ENCODE measurements at regions not wholly inside any gene's neighbourhood (a gene's known extent, or its start where the extent isn't known, plus 50 kb on each side); places are given as distances from the start of the nearest gene placed in this dataset.

GRCh38 chr11:115722711-115723110, 218.5 kb upstream of the CADM1 start:
- no peak for DNase-seq (ENCODE audit: low read depth)

- DNase-seq (ENCODE audit: low read depth) = no peak
Measured at GRCh38 chr11:115721296-115721995, 217.2 kb upstream of the CADM1 start.

- no peak for DNase-seq (ENCODE audit: low read depth)
Measured at GRCh38 chr11:115720602-115721245, 216.5 kb upstream of the CADM1 start.

GRCh38 chr11:115718945-115719344, 214.7 kb upstream of the CADM1 start:
- DNase-seq (ENCODE audit: low read depth) = no peak

GRCh38 chr11:115718106-115718505, 213.9 kb upstream of the CADM1 start:
- no peak for DNase-seq (ENCODE audit: low read depth)

- DNase-seq (ENCODE audit: low read depth) = no peak
Measured at GRCh38 chr11:115716601-115717529, 212.7 kb upstream of the CADM1 start.

- DNase-seq (ENCODE audit: low read depth) = no peak
Measured at GRCh38 chr11:115716080-115716479, 211.9 kb upstream of the CADM1 start.

- no peak for DNase-seq (ENCODE audit: low read depth)
Measured at GRCh38 chr11:115715251-115715770, 211.1 kb upstream of the CADM1 start.

- no peak for DNase-seq (ENCODE audit: low read depth)
Measured at GRCh38 chr11:115712296-115712695, 208.1 kb upstream of the CADM1 start.

- DNase-seq (ENCODE audit: low read depth) = no peak
Measured at GRCh38 chr11:115710980-115711379, 206.8 kb upstream of the CADM1 start.

- no peak for DNase-seq (ENCODE audit: low read depth)
Measured at GRCh38 chr11:115710426-115710825, 206.2 kb upstream of the CADM1 start.

GRCh38 chr11:115709297-115709696, 205.1 kb upstream of the CADM1 start:
- no peak for DNase-seq (ENCODE audit: low read depth)

- DNase-seq (ENCODE audit: low read depth) = no peak
Measured at GRCh38 chr11:115707180-115707905, 203.1 kb upstream of the CADM1 start.

GRCh38 chr11:115706626-115707135, 202.5 kb upstream of the CADM1 start:
- DNase-seq (ENCODE audit: low read depth) = no peak

GRCh38 chr11:115705200-115705599, 201.0 kb upstream of the CADM1 start:
- no peak for DNase-seq (ENCODE audit: low read depth)

- DNase-seq (ENCODE audit: low read depth) = no peak
Measured at GRCh38 chr11:115700981-115701875, 197.0 kb upstream of the CADM1 start.

- no peak for DNase-seq (ENCODE audit: low read depth)
Measured at GRCh38 chr11:115700496-115700895, 196.3 kb upstream of the CADM1 start.

GRCh38 chr11:115699733-115700132, 195.5 kb upstream of the CADM1 start:
- no peak for DNase-seq (ENCODE audit: low read depth)

GRCh38 chr11:115699326-115699725, 195.1 kb upstream of the CADM1 start:
- no peak for DNase-seq (ENCODE audit: low read depth)

GRCh38 chr11:115698243-115698642, 194.0 kb upstream of the CADM1 start:
- DNase-seq (ENCODE audit: low read depth) = no peak

GRCh38 chr11:115696563-115696962, 192.3 kb upstream of the CADM1 start:
- DNase-seq (ENCODE audit: low read depth) = no peak

All from activated T-cell treated with anti-CD3 and anti-CD28 coated beads for 24 hours (primary cell).